Esophagus muscularis mucosa (tissue), 4 donors: ENCODE measurements at regions not wholly inside any gene's neighbourhood (a gene's known extent, or its start where the extent isn't known, plus 50 kb on each side); places are given as distances from the start of the nearest gene placed in this dataset.

ENCODE experiments used
- DNase-seq: peaks from one replicate; pipeline ENCODE4 v3.0.0-alpha.2; 2017; ENCODE audit errors: extremely low spot score
- H3K27ac ChIP-seq, 4 donors: fragments of 200-600 bp; sonication (generic); replicated peaks in 1 of 4; 1 replicate in 3 of 4; 2 replicates in 1 of 4; pipeline ENCODE4 v1.5.1; 2016 to 2019; ENCODE audit warnings: mild to moderate bottlenecking in 1 of 4
- H3K27me3 ChIP-seq, 4 donors: fragments of 200-600 bp; sonication (generic); one replicate each; pipeline versions ENCODE4 v1.5.1 to v1.6.0; 2016 to 2019
- H3K36me3 ChIP-seq, 4 donors: fragments of 200-600 bp; sonication (generic); one replicate each; pipeline ENCODE4 v1.5.1; 2016 to 2019
- H3K4me1 ChIP-seq, 4 donors: fragments of 200-600 bp; sonication (generic); one replicate each; pipeline ENCODE4 v1.5.1; 2016 to 2019
- H3K4me3 ChIP-seq, 4 donors: fragments of 200-600 bp; sonication (generic); 1 replicate in 2 of 4; 2 replicates in 2 of 4; pipeline ENCODE4 v1.5.1; 2016 to 2019; ENCODE audit warnings: mild to moderate bottlenecking in 4 of 4, moderate library complexity in 1 of 4
- H3K9me3 ChIP-seq, 4 donors: fragments of 200-600 bp; sonication (generic); 1 replicate in 3 of 4; 2 replicates in 1 of 4; pipeline ENCODE4 v1.5.1; 2016 to 2019
- CTCF ChIP-seq, 3 experiments: fragments of 200-600 bp in 2 of 3; fragments of 450-650 bp in 1 of 3; sonication (generic) in 2 of 3; IDR thresholded peaks; one replicate each; pipeline ENCODE4 v1.5.1; 2017 to 2019; ENCODE audit warnings: antibody characterized with exemption in 3 of 3, mild to moderate bottlenecking in 2 of 3, moderate library complexity in 1 of 3
- EP300 ChIP-seq: sonication (generic); formaldehyde crosslinking; IDR thresholded peaks from one replicate; pipeline ENCODE4 v1.6.1; 2017; ENCODE audit warnings: antibody characterized with exemption
- POLR2A ChIP-seq: fragments of 450-650 bp; IDR thresholded peaks from one replicate; pipeline ENCODE4 v1.6.1; 2017; ENCODE audit warnings: antibody characterized with exemption, moderate library complexity, mild to moderate bottlenecking, low read depth
- POLR2AphosphoS5 ChIP-seq, 2 donors: sonication (generic); formaldehyde crosslinking; IDR thresholded peaks; one replicate each; pipeline ENCODE4 v1.6.1; 2017; ENCODE audit warnings: antibody characterized with exemption in 2 of 2
- WGBS: methylation state at CpG from one replicate; pipeline ENCODE4 v1.1.5; 2018; 5-methylcytosine and 5-hydroxymethylcytosine counted together
- intact Hi-C: fragments of 100-400 bp; cut with DNase I; formaldehyde crosslinking; loops from one replicate; pipeline ENCODE4 v1.15.1; 2023

- intact Hi-C loops, result no loop called here
- H3K36me3 ChIP-seq, result no peaks in the 10 kb centered on the region
- no peaks in the 10 kb centered on the region for H3K9me3 ChIP-seq
- H3K27ac ChIP-seq, result no peak overlapping the region
- H3K27me3 ChIP-seq, result no peaks in the 10 kb centered on the region
- DNase-seq, result no peak
- H3K4me3 ChIP-seq, result no peak overlapping the region
- TF ChIP-seq POLR2A, result no peak
- no peak for TF ChIP-seq CTCF (IDR thresholded peaks at IDR 0.05)
- no peak for TF ChIP-seq POLR2AphosphoS5 (IDR thresholded peaks at IDR 0.05)
- no peak for TF ChIP-seq EP300
- H3K4me1 ChIP-seq, result no peaks in the 10 kb centered on the region
- 60% methylated on average over 4 of the region's 4 CpGs for WGBS
These were observed 362.3 kb downstream of the NAF1 start for GRCh38 chr4:162804351-162804924.

- no peak for TF ChIP-seq EP300
- no peak for TF ChIP-seq POLR2A
- no peak for TF ChIP-seq CTCF (IDR thresholded peaks at IDR 0.05)
- no peak for TF ChIP-seq POLR2AphosphoS5 (IDR thresholded peaks at IDR 0.05)
- Histone ChIP-seq H3K4me3 (no peak overlapping the region), H3K27ac (no peak overlapping the region), H3K9me3 (no peaks in the 10 kb centered on the region), H3K4me1 (no peaks in the 10 kb centered on the region), H3K36me3 (no peaks in the 10 kb centered on the region), H3K27me3 (no peaks in the 10 kb centered on the region)
- no peak for DNase-seq
- intact Hi-C loops, result no loop called here
These were observed 363.3 kb downstream of the NAF1 start for GRCh38 chr4:162803378-162803777.

GRCh38 chr4:162797108-162797507 lies 369.6 kb downstream of the NAF1 start:
- no peaks in the 10 kb centered on the region for H3K27me3 ChIP-seq
- 69% methylated on average over 1 of the region's 1 CpG for WGBS
- TF ChIP-seq POLR2A (no peak), EP300 (no peak), CTCF (IDR thresholded peaks at IDR 0.05) (no peak), POLR2AphosphoS5 (IDR thresholded peaks at IDR 0.05) (no peak)
- H3K4me1 ChIP-seq, result no peaks in the 10 kb centered on the region
- H3K9me3 ChIP-seq, result no peaks in the 10 kb centered on the region
- H3K4me3 ChIP-seq, result no peak overlapping the region
- H3K36me3 ChIP-seq, result no peaks in the 10 kb centered on the region
- intact Hi-C loops, result no loop called here
- H3K27ac ChIP-seq, result no peak overlapping the region
- no peak for DNase-seq

GRCh38 chr4:162793571-162793970 lies 373.1 kb downstream of the NAF1 start:
- DNase-seq, result no peak
- intact Hi-C loops, result no loop called here
- Histone ChIP-seq H3K27ac (no peak overlapping the region), H3K9me3 (no peaks in the 10 kb centered on the region), H3K36me3 (no peaks in the 10 kb centered on the region), H3K4me1 (no peaks in the 10 kb centered on the region), H3K27me3 (no peaks in the 10 kb centered on the region), H3K4me3 (no peak overlapping the region)
- TF ChIP-seq POLR2AphosphoS5 (IDR thresholded peaks at IDR 0.05) (no peak), EP300 (no peak), POLR2A (no peak), CTCF (IDR thresholded peaks at IDR 0.05) (no peak)
- WGBS, result 91% methylated on average over 2 of the region's 2 CpGs

DNA sequence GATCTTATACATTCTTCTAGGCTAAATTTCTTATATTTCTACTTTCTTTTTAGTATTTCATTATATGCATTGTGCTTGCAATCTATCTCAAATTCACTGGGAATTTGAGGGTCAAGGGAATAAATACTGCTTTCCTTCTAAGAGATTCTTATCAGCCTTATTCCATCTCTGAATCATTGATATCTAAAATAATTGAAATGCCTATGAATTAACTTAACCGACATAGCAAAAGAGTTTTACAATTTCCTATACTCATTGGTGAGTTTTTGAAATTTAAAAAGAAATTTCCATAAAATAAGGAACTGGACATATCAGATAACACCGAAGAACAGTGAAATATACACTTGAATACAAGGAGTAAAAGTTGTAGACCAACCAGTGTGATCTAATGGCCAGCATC lies 373.7 kb downstream of the NAF1 start:
- intact Hi-C loops, result no loop called here
- Histone ChIP-seq H3K4me1 (no peaks in the 10 kb centered on the region), H3K36me3 (no peaks in the 10 kb centered on the region), H3K4me3 (no peak overlapping the region), H3K9me3 (no peaks in the 10 kb centered on the region), H3K27ac (no peak overlapping the region), H3K27me3 (no peaks in the 10 kb centered on the region)
- TF ChIP-seq CTCF (IDR thresholded peaks at IDR 0.05), result no peak
- TF ChIP-seq POLR2AphosphoS5 (IDR thresholded peaks at IDR 0.05), result no peak
- TF ChIP-seq POLR2A, result no peak
- TF ChIP-seq EP300, result no peak
- 82% methylated on average over 2 of the region's 2 CpGs for WGBS
- no peak for DNase-seq
